Keratinocyte (primary cell): ENCODE measurements at regions not wholly inside any gene's neighbourhood (a gene's known extent, or its start where the extent isn't known, plus 50 kb on each side); places are given as distances from the start of the nearest gene placed in this dataset.

Experiments used
- DNase-seq: peaks from one replicate; pipeline ENCODE4 v3.0.0-alpha.2; 2011; ENCODE audit warnings: low read depth, missing footprints, low spot score
- FAIRE-seq: peaks from 2 replicates; lab custom pipeline; 2011; peaks lifted over from hg19 to GRCh38; lab: Jason Lieb, UNC
- H2AFZ ChIP-seq: 2 replicates; pipeline ENCODE4 v1.6.0; 2012; ENCODE audit warnings: low read length, control low read depth, inconsistent platforms; ENCODE audit not compliant: control insufficient read depth
- H3K27ac ChIP-seq: 2 replicates; pipeline ENCODE4 v1.5.1; 2011; ENCODE audit warnings: low read length; ENCODE audit not compliant: control insufficient read depth, insufficient read depth
- H3K27me3 ChIP-seq: 3 replicates; pipeline ENCODE4 v1.6.0; 2011; ENCODE audit warnings: low read length; ENCODE audit not compliant: control insufficient read depth, insufficient read depth; ENCODE audit errors: extremely low read depth
- H3K36me3 ChIP-seq, 2 experiments: 2 replicates in 1 of 2; 3 replicates in 1 of 2; pipeline ENCODE4 v1.5.1; 2011; ENCODE audit warnings: low read length in 2 of 2, mild to moderate bottlenecking in 1 of 2; ENCODE audit not compliant: control insufficient read depth in 2 of 2, insufficient read depth in 2 of 2; ENCODE audit errors: extremely low read depth in 1 of 2
- H3K4me1 ChIP-seq: 3 replicates; pipeline ENCODE4 v1.5.1; 2011; ENCODE audit warnings: low read length; ENCODE audit not compliant: control insufficient read depth, insufficient read depth; ENCODE audit errors: extremely low read depth
- H3K4me2 ChIP-seq: 3 replicates; pipeline ENCODE4 v1.6.0; 2011; ENCODE audit warnings: low read depth, low read length; ENCODE audit not compliant: control insufficient read depth, insufficient read depth; ENCODE audit errors: extremely low read depth
- H3K4me3 ChIP-seq, 3 experiments: fragments of 200-600 bp in 1 of 3; sonication (generic) in 1 of 3; 2 replicates in 2 of 3; 3 replicates in 1 of 3; pipeline ENCODE4 v1.5.1; 2011 to 2016; ENCODE audit warnings: low read length in 3 of 3, mild to moderate bottlenecking in 3 of 3, control low read depth in 2 of 3, inconsistent platforms in 1 of 3, low read depth in 1 of 3, mixed read lengths in 1 of 3, mixed run types in 1 of 3, moderate library complexity in 1 of 3; ENCODE audit not compliant: control insufficient read depth in 2 of 3, insufficient read depth in 2 of 3; ENCODE audit errors: extremely low read depth in 1 of 3
- H3K79me2 ChIP-seq: 2 replicates; pipeline ENCODE4 v1.6.0; 2012; ENCODE audit warnings: low read length; ENCODE audit not compliant: control insufficient read depth, insufficient read depth
- H3K9ac ChIP-seq: 3 replicates; pipeline ENCODE4 v1.6.0; 2011; ENCODE audit warnings: low read length; ENCODE audit not compliant: control insufficient read depth, insufficient read depth; ENCODE audit errors: extremely low read depth
- H3K9me1 ChIP-seq: 3 replicates; pipeline ENCODE4 v1.6.0; 2011; ENCODE audit warnings: low read length; ENCODE audit not compliant: control insufficient read depth, insufficient read depth; ENCODE audit errors: extremely low read depth
- H3K9me3 ChIP-seq: 2 replicates; pipeline ENCODE4 v1.5.1; 2012; ENCODE audit warnings: low read depth, low read length; ENCODE audit not compliant: control insufficient read depth
- H4K20me1 ChIP-seq: 3 replicates; pipeline ENCODE4 v1.6.0; 2011; ENCODE audit warnings: low read length; ENCODE audit not compliant: control insufficient read depth, insufficient read depth; ENCODE audit errors: extremely low read depth
- EZH2 ChIP-seq: IDR thresholded peaks from one replicate; pipeline ENCODE4 v1.6.1; 2012; ENCODE audit warnings: inconsistent platforms, mild to moderate bottlenecking, low read length, moderate library complexity
- dilution Hi-C: fragments of 300-500 bp; cut with MboI; formaldehyde crosslinking; loops from one replicate; pipeline ENCODE4 v1.7.0; 2020; ENCODE audit warnings: low sequenced_read_pairs; ENCODE audit not compliant: extremely low pct_ligation_motif_present
- TF ChIP-seq, protein P1 (sequence below), 3 experiments: IDR thresholded peaks in 1 of 3; conservative IDR thresholded peaks in 1 of 3; optimal IDR thresholded peaks in 1 of 3; 2 replicates in 2 of 3; 3 replicates in 1 of 3; pipeline versions ENCODE3 to v1.5.1; 2011; ENCODE audit warnings: low read length in 3 of 3, mild to moderate bottlenecking in 3 of 3, moderate library complexity in 2 of 3, control low read depth in 1 of 3, inconsistent platforms in 1 of 3; ENCODE audit not compliant: insufficient read depth in 2 of 3; ENCODE audit errors: extremely low read depth in 1 of 3

DNA sequence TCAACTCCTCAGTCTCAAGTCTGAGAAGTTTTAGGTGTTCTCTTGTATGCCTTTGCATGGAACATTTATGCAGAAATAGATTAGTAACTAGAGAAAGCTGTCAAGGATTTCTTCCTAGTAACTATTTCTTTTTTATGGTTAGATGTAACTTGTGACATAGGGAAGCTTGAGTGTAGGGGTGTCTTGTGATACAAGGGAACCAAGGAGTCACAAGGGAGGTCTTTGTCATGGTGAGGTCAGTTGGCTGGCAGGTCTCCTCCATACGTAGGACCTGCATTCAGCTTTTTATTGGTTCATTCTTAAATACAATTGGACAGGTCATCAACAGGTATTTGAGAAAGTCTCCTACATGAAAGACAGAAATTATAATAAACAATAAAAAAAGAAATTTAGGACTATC, 394.0 kb upstream of the CCDC196 start:
- no peak overlapping the region for H2AFZ ChIP-seq
- peaks cover 6% of the 10 kb centered on the region for H3K27me3 ChIP-seq
- no peaks in the 10 kb centered on the region for H4K20me1 ChIP-seq
- no peaks in the 10 kb centered on the region for H3K79me2 ChIP-seq
- dilution Hi-C loops: no loop called here
- no peak for FAIRE-seq
- TF ChIP-seq EZH2: no peak
- TF ChIP-seq, protein P1, sequence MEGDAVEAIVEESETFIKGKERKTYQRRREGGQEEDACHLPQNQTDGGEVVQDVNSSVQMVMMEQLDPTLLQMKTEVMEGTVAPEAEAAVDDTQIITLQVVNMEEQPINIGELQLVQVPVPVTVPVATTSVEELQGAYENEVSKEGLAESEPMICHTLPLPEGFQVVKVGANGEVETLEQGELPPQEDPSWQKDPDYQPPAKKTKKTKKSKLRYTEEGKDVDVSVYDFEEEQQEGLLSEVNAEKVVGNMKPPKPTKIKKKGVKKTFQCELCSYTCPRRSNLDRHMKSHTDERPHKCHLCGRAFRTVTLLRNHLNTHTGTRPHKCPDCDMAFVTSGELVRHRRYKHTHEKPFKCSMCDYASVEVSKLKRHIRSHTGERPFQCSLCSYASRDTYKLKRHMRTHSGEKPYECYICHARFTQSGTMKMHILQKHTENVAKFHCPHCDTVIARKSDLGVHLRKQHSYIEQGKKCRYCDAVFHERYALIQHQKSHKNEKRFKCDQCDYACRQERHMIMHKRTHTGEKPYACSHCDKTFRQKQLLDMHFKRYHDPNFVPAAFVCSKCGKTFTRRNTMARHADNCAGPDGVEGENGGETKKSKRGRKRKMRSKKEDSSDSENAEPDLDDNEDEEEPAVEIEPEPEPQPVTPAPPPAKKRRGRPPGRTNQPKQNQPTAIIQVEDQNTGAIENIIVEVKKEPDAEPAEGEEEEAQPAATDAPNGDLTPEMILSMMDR (optimal IDR thresholded peaks at IDR 0.05 in 1 of 3, IDR thresholded peaks at IDR 0.05 in 1 of 3, conservative IDR thresholded peaks at IDR 0.05 in 1 of 3; ENCODE audit: extremely low read depth in 1 of 3, insufficient read depth in 2 of 3, low read length in 3 of 3): no peak
- no peak overlapping the region for H3K4me2 ChIP-seq
- H3K4me3 ChIP-seq: no peak overlapping the region
- H3K4me1 ChIP-seq: no peaks in the 10 kb centered on the region
- no peak for DNase-seq
- no peaks in the 10 kb centered on the region for H3K9me3 ChIP-seq
- H3K36me3 ChIP-seq: no peaks in the 10 kb centered on the region
- no peak overlapping the region for H3K9ac ChIP-seq
- no peaks in the 10 kb centered on the region for H3K9me1 ChIP-seq
- H3K27ac ChIP-seq: no peak overlapping the region

- no peak overlapping the region for H2AFZ ChIP-seq
- no peaks in the 10 kb centered on the region for H3K9me1 ChIP-seq
- H3K9ac ChIP-seq: no peak overlapping the region
- no peaks in the 10 kb centered on the region for H3K79me2 ChIP-seq
- H3K27ac ChIP-seq: no peak overlapping the region
- no peak for FAIRE-seq
- H3K4me3 ChIP-seq: no peak overlapping the region
- H3K9me3 ChIP-seq: no peaks in the 10 kb centered on the region
- peaks cover 6% of the 10 kb centered on the region for H3K27me3 ChIP-seq
- no peaks in the 10 kb centered on the region for H3K4me1 ChIP-seq
- dilution Hi-C loops: no loop called here
- H3K36me3 ChIP-seq: no peaks in the 10 kb centered on the region
- no peaks in the 10 kb centered on the region for H4K20me1 ChIP-seq
- no peak for DNase-seq
- no peak for TF ChIP-seq EZH2
- TF ChIP-seq, protein P1 (optimal IDR thresholded peaks at IDR 0.05 in 1 of 3, IDR thresholded peaks at IDR 0.05 in 1 of 3, conservative IDR thresholded peaks at IDR 0.05 in 1 of 3; ENCODE audit: extremely low read depth in 1 of 3, insufficient read depth in 2 of 3, low read length in 3 of 3): no peak
- H3K4me2 ChIP-seq: no peak overlapping the region
Observed at GRCh38 chr14:66092748-66093147, 393.4 kb upstream of the CCDC196 start.
